Right lobe of liver (tissue), 6 donors: ENCODE measurements at regions not wholly inside any gene's neighbourhood (a gene's known extent, or its start where the extent isn't known, plus 50 kb on each side); places are given as distances from the start of the nearest gene placed in this dataset.

ENCODE experiments used
- ATAC-seq, 4 donors: fragments of 200-7000 bp; cut with Tn5 transposase; one replicate each; pipeline ENCODE4 v1.9.1; 2020; ENCODE audit warnings: mild to moderate bottlenecking in 4 of 4, moderate library complexity in 4 of 4
- DNase-seq, 3 donors: peaks; one replicate each; pipeline ENCODE4 v3.0.0-alpha.2; 2020
- H3K27ac ChIP-seq, 3 donors: fragments of 200-600 bp; one replicate each; pipeline ENCODE4 v1.8.0; 2022
- H3K27me3 ChIP-seq, 2 donors: fragments of 200-600 bp; one replicate each; pipeline ENCODE4 v1.8.0; 2022
- H3K36me3 ChIP-seq, 4 donors: fragments of 200-600 bp; sonication (generic) in 1 of 4; one replicate each; pipeline versions ENCODE4 v1.5.1 to v1.8.0; 2017 to 2022; ENCODE audit warnings: control low read depth in 1 of 4
- H3K4me1 ChIP-seq, 4 donors: fragments of 200-600 bp; sonication (generic) in 1 of 4; one replicate each; pipeline versions ENCODE4 v1.5.1 to v1.8.0; 2017 to 2022; ENCODE audit warnings: control low read depth in 1 of 4
- H3K4me3 ChIP-seq, 3 donors: fragments of 200-600 bp; one replicate each; pipeline ENCODE4 v1.8.0; 2022
- H3K9me3 ChIP-seq, 4 donors: fragments of 200-600 bp; sonication (generic) in 1 of 4; one replicate each; pipeline versions ENCODE4 v1.5.1 to v1.8.0; 2017 to 2022; ENCODE audit warnings: control low read depth in 1 of 4
- CTCF ChIP-seq, 4 donors: fragments of 200-600 bp in 3 of 4; fragments of 450-650 bp in 1 of 4; IDR thresholded peaks; one replicate each; pipeline versions ENCODE4 v1.5.1 to v1.8.0; 2016 to 2022; ENCODE audit warnings: antibody characterized with exemption in 4 of 4, mild to moderate bottlenecking in 2 of 4
- POLR2A ChIP-seq: fragments of 450-650 bp; IDR thresholded peaks from one replicate; pipeline ENCODE4 v1.6.1; 2017; ENCODE audit warnings: antibody characterized with exemption, mild to moderate bottlenecking
- WGBS: methylation state at CpG from one replicate; pipeline ENCODE4 v1.1.6; 2018; ENCODE audit warnings: low coverage, low lambda C conversion rate; ENCODE audit not compliant: insufficient coverage; ENCODE audit errors: missing lambda C conversion rate; 5-methylcytosine and 5-hydroxymethylcytosine counted together
- intact Hi-C, 2 donors: fragments of 100-400 bp; cut with DNase I; formaldehyde crosslinking; loops; one replicate each; pipeline versions ENCODE4 v1.11.2 to v1.14.1; 2022
- donor health status: DM: no; HTN: yes; CAD: no.
- donor health status: DM: no; HTN: no; CAD: no.
- donor health status: DM: no; HTN: no; CAD: no.
- donor health status: DM: no; HTN: yes; CAD: no.
- donor health status: DM: no; HTN: yes; CAD: no.

GRCh38 chr11:121792185-121792584 lies 323.8 kb downstream of the BLID start:
- 70% methylated on average over 3 of the region's 3 CpGs for WGBS
- Histone ChIP-seq H3K4me3 (no peak overlapping the region), H3K27ac (no peak overlapping the region), H3K4me1 (no peaks in the 10 kb centered on the region), H3K9me3 (no peaks in the 10 kb centered on the region), H3K27me3 (no peaks in the 10 kb centered on the region), H3K36me3 (no peaks in the 10 kb centered on the region)
- TF ChIP-seq CTCF (IDR thresholded peaks at IDR 0.05), result no peak
- DNase-seq, result no peak
- intact Hi-C loops, result no loop called here
- ATAC-seq, result no peak

GRCh38 chr11:121790430-121790829 lies 325.6 kb downstream of the BLID start:
- intact Hi-C loops, result no loop called here
- Histone ChIP-seq H3K4me1 (no peaks in the 10 kb centered on the region), H3K27ac (no peak overlapping the region), H3K36me3 (no peaks in the 10 kb centered on the region), H3K27me3 (no peaks in the 10 kb centered on the region), H3K4me3 (no peak overlapping the region), H3K9me3 (no peaks in the 10 kb centered on the region)
- no peak for DNase-seq
- no peak for TF ChIP-seq CTCF (IDR thresholded peaks at IDR 0.05)
- no peak for TF ChIP-seq POLR2A
- WGBS, result 61% methylated on average over 2 of the region's 2 CpGs
- no peak for ATAC-seq

- ATAC-seq, result no peak
- DNase-seq, result no peak
- H3K4me3 ChIP-seq, result no peak overlapping the region
- H3K4me1 ChIP-seq, result no peaks in the 10 kb centered on the region
- no peaks in the 10 kb centered on the region for H3K9me3 ChIP-seq
- WGBS, result 71% methylated on average over 2 of the region's 2 CpGs
- no peak overlapping the region for H3K27ac ChIP-seq
- intact Hi-C loops, result no loop called here
- no peaks in the 10 kb centered on the region for H3K27me3 ChIP-seq
- no peak for TF ChIP-seq POLR2A
- TF ChIP-seq CTCF (IDR thresholded peaks at IDR 0.05), result no peak
- H3K36me3 ChIP-seq, result no peaks in the 10 kb centered on the region
Measured at GRCh38 chr11:121780971-121781370, 328.2 kb upstream of the SORL1-AS1 start.

- WGBS, result 63% methylated on average over 1 of the region's 3 CpGs
- H3K4me1 ChIP-seq, result no peaks in the 10 kb centered on the region
- ATAC-seq (no peak), DNase-seq (no peak)
- no peaks in the 10 kb centered on the region for H3K36me3 ChIP-seq
- no peak overlapping the region for H3K27ac ChIP-seq
- intact Hi-C loops, result no loop called here
- no peaks in the 10 kb centered on the region for H3K9me3 ChIP-seq
- no peaks in the 10 kb centered on the region for H3K27me3 ChIP-seq
- H3K4me3 ChIP-seq, result no peak overlapping the region
- TF ChIP-seq POLR2A (no peak), CTCF (IDR thresholded peaks at IDR 0.05) (no peak)
Measured at GRCh38 chr11:121777056-121777455, 324.3 kb upstream of the SORL1-AS1 start.

- intact Hi-C loops, result no loop called here
- no peaks in the 10 kb centered on the region for H3K4me1 ChIP-seq
- H3K27ac ChIP-seq, result no peak overlapping the region
- H3K36me3 ChIP-seq, result no peaks in the 10 kb centered on the region
- ATAC-seq (no peak), DNase-seq (no peak)
- H3K27me3 ChIP-seq, result no peaks in the 10 kb centered on the region
- H3K9me3 ChIP-seq, result no peaks in the 10 kb centered on the region
- TF ChIP-seq CTCF (IDR thresholded peaks at IDR 0.05) (no peak), POLR2A (no peak)
- no peak overlapping the region for H3K4me3 ChIP-seq
- WGBS, result 58% methylated on average over 5 of the region's 5 CpGs
Measured at GRCh38 chr11:121775276-121775675, 322.5 kb upstream of the SORL1-AS1 start.
